ENCODE measurements at regions not wholly inside any gene's neighbourhood (a gene's known extent, or its start where the extent isn't known, plus 50 kb on each side); places are given as distances from the start of the nearest gene placed in this dataset.

GRCh38 chr12:46983959-46984841 lies 95.2 kb upstream of the PCED1B start:
- peaks cover 0 to 8% of the 10 kb centered on the region in 2 experiments for H3K27me3 ChIP-seq (ENCODE audit: control insufficient read depth in 2 of 2, insufficient read depth in 2 of 2, low read length in 2 of 2)
- intact Hi-C loops (cut with micrococcal nuclease): loop anchor here (1.0 to 5.0 kb wide), 6 partner anchors 15 to 857 kb away; no protein-coding TSS in a partner anchor
- ChIA-PET CTCF (interaction anchor here (0.5 to 4.4 kb wide), 43 partner anchors 9 to 913 kb away, joined by 3 to 69 read pairs (median 5); partner anchors contain the start of gene SLC38A1), POLR2A (interaction anchor here (0.7 kb wide), 1 partner anchor 538 kb away, joined by 3 read pairs; no protein-coding TSS in a partner anchor)
- no peaks in the 10 kb centered on the region for H3K79me2 ChIP-seq (ENCODE audit: control insufficient read depth, insufficient read depth, low read length)
- H3K9me3 ChIP-seq (replicated peaks; ENCODE audit: control insufficient read depth, insufficient read depth, low read length): no peaks in the 10 kb centered on the region
- H3K4me1 ChIP-seq (ENCODE audit: control insufficient read depth, extremely low read depth, insufficient read depth, low read length): no peaks in the 10 kb centered on the region
- H3K36me3 ChIP-seq (ENCODE audit: control insufficient read depth in 2 of 2, extremely low read depth in 1 of 2, insufficient read depth in 2 of 2, low read length in 2 of 2): no peaks in the 10 kb centered on the region
- peak overlapping the region; percentile 50 for H3K4me2 ChIP-seq (ENCODE audit: insufficient read depth, low read length)
- BruUV-seq (replicated peaks): no TSS peak
- H4K20me1 ChIP-seq (replicated peaks; ENCODE audit: control insufficient read depth, extremely low read depth, insufficient read depth, low read length): no peaks in the 10 kb centered on the region
- H3K9me1 ChIP-seq (replicated peaks; ENCODE audit: control insufficient read depth, extremely low read depth, insufficient read depth, low read length): no peaks in the 10 kb centered on the region
- peak overlapping the region; percentile 54 for H2AFZ ChIP-seq (ENCODE audit: low read depth, low read length)
- peak; percentile 75 to 76 for TF ChIP-seq CTCF (IDR thresholded peaks at IDR 0.05; ENCODE audit: extremely low read depth in 1 of 2, insufficient read depth in 1 of 2, low read depth in 1 of 2, low read length in 2 of 2)
- no peak for TF ChIP-seq FOS (IDR thresholded peaks at IDR 0.05; ENCODE audit: borderline replicate concordance, insufficient read depth, low read length)
- TF ChIP-seq POLR2AphosphoS5 (IDR thresholded peaks at IDR 0.05; ENCODE audit: insufficient read depth, low read depth, low read length): no peak
- TF ChIP-seq GATA2 (IDR thresholded peaks at IDR 0.05; ENCODE audit: insufficient read depth, insufficient read length, low read depth, low read length): no peak
- FAIRE-seq: peak; percentile 65
- no peak overlapping the region for H3K9ac ChIP-seq (replicated peaks; ENCODE audit: extremely low read depth, insufficient read depth, low read length)
- DNase-seq (ENCODE audit: low read depth, low spot score): peak; percentile 71
- dilution Hi-C loops (cut with MboI; ENCODE audit: extremely low pct_ligation_motif_present, low sequenced_read_pairs): no loop called here
- no peak overlapping the region for H3K4me3 ChIP-seq (replicated peaks in 1 of 3; ENCODE audit: insufficient read depth in 1 of 3, low read depth in 1 of 3, low read length in 3 of 3)
- H3K27ac ChIP-seq (ENCODE audit: insufficient read depth, low read depth, low read length): no peak overlapping the region

Data from endothelial cell of umbilical vein (primary cell).